ENCODE measurements at regions not wholly inside any gene's neighbourhood (a gene's known extent, or its start where the extent isn't known, plus 50 kb on each side); places are given as distances from the start of the nearest gene placed in this dataset.

DNA sequence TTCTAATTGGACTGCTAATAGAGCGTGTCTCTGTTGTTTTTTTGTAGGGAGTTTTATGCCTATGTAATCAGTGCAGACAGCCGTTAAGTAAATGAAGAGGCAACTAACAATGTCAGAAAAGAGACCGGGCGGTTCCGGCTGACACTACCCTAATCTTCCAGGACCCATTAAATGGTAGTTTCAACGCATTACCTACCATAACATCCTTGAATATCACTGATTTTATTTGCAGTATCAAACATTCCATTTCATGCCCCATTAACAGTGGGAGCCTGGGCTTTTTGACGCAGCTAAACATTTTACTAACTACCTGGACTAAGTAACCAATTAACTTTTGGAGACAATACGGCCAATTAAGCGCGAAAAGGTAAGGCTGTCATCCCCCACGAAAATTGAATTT is 832.9 kb upstream of the NR2F2 start:
- Histone ChIP-seq H3K9ac (ENCODE audit: low read depth, low read length) (no peak overlapping the region), H3K9me3 (ENCODE audit: control insufficient read depth, insufficient read depth, low read length) (no peaks in the 10 kb centered on the region), H3K4me1 (ENCODE audit: insufficient read depth, low read length) (no peaks in the 10 kb centered on the region), H3K36me3 (ENCODE audit: insufficient read depth, low read length) (no peaks in the 10 kb centered on the region)

DNA sequence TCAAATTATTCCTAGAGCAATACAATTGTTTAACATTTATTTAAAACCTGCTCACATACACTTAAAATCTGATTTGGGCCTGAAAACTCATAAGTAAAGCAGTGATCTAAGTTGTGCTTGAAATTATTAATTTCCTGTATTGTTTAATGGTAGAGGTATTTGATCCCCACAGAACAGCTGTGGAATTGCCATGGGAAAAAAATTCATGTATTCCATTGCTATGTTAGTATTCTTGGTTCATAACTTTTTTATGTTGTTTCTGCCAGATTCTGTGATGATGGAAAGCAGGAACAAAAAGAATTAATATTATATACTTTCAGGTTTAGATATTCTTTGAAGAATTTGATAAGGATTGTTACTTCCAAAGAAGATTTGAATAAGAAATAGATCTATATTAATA is 831.5 kb upstream of the NR2F2 start:
- no peaks in the 10 kb centered on the region for H3K36me3 ChIP-seq (ENCODE audit: insufficient read depth, low read length)
- H3K9ac ChIP-seq (ENCODE audit: low read depth, low read length), result no peak overlapping the region
- no peaks in the 10 kb centered on the region for H3K9me3 ChIP-seq (ENCODE audit: control insufficient read depth, insufficient read depth, low read length)
- H3K4me1 ChIP-seq (ENCODE audit: insufficient read depth, low read length), result no peaks in the 10 kb centered on the region

DNA sequence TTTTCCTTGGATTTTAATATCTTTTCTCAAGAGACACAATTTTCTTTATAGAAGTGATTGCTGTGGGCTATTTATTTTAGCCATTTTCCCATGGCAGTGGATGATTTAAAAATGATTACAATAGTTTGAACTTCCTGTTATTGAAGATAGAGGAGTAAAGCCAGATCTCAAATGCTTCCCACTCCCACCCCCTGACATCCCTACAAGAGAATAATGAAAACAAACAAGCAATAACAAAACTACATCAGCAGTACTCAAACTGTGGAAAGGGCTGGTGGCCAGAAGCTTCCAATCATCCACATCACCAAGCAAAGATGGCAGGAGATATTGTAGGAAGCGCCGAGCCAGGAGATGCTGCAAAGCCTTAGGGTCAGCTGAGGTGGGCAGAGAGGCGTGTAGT is 831.1 kb upstream of the NR2F2 start:
- no peaks in the 10 kb centered on the region for H3K9me3 ChIP-seq (ENCODE audit: control insufficient read depth, insufficient read depth, low read length)

DNA sequence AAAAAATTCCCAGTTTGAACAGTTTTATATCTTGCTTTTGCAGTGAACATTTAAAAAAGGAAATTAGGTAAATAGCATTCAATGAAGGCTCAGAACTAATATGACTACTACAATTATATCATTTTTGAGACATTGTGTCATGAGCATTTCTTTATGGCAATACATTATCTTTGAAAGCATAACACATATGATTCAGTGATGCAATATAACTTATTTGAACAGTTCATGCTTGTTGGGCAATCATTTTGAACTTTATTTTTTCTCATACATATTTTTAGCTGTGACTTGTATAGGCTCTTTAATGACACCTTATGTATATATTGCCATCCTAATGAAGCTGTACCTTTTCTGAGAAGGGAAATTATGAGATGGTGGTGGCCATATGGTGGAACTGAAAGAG is 828.6 kb upstream of the NR2F2 start:
- Histone ChIP-seq H3K4me1 (ENCODE audit: insufficient read depth, low read length) (no peaks in the 10 kb centered on the region), H3K9me3 (ENCODE audit: control insufficient read depth, insufficient read depth, low read length) (no peaks in the 10 kb centered on the region), H3K9ac (ENCODE audit: low read depth, low read length) (no peak overlapping the region), H3K36me3 (ENCODE audit: insufficient read depth, low read length) (no peaks in the 10 kb centered on the region)

More for the DNA sequence above, 831.1 kb upstream of the NR2F2 start:
- Histone ChIP-seq H3K4me1 (ENCODE audit: insufficient read depth, low read length) (no peaks in the 10 kb centered on the region), H3K36me3 (ENCODE audit: insufficient read depth, low read length) (no peaks in the 10 kb centered on the region), H3K9ac (ENCODE audit: low read depth, low read length) (no peak overlapping the region)

DNA sequence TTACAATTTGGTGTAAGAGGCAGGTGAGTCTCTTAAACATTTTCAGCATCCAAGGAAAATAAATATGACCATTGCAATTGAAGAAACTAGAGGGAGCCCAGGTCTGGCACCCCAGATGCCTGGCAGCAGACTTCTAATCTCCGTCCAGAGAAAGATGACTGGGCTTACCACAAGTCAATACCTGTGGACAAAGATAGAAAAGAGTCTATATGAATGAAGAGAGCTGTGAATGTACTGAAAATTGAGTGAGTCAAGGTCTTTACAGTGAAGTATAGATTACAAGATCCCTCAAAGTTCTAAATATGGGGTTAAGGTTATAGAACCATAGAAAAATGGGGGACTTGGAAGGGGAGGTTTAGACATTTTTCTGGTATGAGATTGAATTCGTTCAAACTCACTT is 827.4 kb upstream of the NR2F2 start:
- Histone ChIP-seq H3K4me1 (ENCODE audit: insufficient read depth, low read length) (no peaks in the 10 kb centered on the region), H3K36me3 (ENCODE audit: insufficient read depth, low read length) (no peaks in the 10 kb centered on the region), H3K9me3 (ENCODE audit: control insufficient read depth, insufficient read depth, low read length) (no peaks in the 10 kb centered on the region), H3K9ac (ENCODE audit: low read depth, low read length) (no peak overlapping the region)

DNA sequence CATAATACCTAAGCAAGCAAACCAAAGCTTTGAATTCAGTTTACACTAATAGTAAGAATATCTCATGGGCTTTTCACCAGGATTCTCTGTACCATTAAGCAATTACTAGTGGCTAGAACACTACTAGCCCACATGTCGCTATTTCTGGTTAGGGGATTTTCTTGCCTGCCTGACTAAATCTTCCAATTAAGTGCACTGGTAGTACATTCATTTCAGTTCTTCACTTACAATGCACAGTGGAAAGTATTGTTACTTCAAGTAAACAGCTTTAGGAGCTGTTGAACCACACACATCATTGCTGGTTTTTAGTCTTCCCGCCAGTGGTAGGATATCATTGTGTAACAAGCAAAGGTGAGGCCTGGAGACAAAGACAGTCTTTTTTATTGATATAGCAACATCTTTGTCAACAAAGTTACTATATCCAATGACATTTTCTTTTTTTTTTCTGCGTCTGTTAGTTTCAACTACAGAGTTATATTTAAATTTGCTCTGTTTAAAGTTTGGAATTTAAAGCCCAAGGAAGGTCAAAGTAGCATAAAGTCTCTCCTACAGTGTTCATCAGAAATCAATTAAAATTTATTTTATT is 826.8 kb upstream of the NR2F2 start:
- Histone ChIP-seq H3K9me3 (ENCODE audit: control insufficient read depth, insufficient read depth, low read length) (no peaks in the 10 kb centered on the region), H3K4me1 (ENCODE audit: insufficient read depth, low read length) (no peaks in the 10 kb centered on the region), H3K9ac (ENCODE audit: low read depth, low read length) (no peak overlapping the region), H3K36me3 (ENCODE audit: insufficient read depth, low read length) (no peaks in the 10 kb centered on the region)

DNA sequence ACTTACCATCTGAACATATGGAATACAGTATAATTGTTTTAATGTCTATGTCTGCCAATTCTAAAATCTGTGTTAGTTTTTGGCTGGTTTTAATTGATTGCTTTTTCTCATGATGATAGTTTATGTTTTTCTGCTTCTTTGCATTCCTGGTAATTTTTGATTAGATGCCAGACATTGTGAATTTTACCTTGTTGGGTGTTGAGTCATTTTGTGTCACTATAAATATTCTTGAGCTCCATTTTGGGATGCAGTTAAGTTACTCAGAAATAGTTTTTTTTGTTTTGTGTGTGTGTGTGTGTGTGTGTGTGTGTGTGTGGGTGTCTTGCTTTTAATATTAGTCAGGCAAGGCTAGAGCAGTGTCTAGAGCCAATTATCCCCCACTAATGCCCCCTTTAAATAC is 818.8 kb upstream of the NR2F2 start:
- Histone ChIP-seq H3K9ac (ENCODE audit: low read depth, low read length) (no peak overlapping the region), H3K4me1 (ENCODE audit: insufficient read depth, low read length) (no peaks in the 10 kb centered on the region), H3K9me3 (ENCODE audit: control insufficient read depth, insufficient read depth, low read length) (no peaks in the 10 kb centered on the region), H3K36me3 (ENCODE audit: insufficient read depth, low read length) (no peaks in the 10 kb centered on the region)

DNA sequence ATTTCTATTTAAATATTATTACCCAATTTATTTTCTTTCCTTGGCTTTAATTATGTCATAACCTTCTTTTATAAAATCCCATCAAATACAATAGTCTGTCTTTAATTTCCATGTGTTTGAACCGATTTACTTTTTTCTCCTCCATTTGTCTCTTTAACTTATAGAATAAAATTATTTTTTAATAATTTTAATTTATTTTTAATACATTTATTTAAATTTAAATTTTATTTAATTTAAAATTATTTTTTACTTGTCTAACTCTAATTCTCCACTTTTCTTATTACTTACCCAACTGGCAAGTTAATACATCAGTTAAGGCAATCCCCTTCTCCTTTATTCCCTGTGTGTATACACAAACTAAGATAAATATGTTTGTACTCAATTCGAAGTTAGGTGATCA is 817.6 kb upstream of the NR2F2 start:
- Histone ChIP-seq H3K36me3 (ENCODE audit: insufficient read depth, low read length) (no peaks in the 10 kb centered on the region), H3K9me3 (ENCODE audit: control insufficient read depth, insufficient read depth, low read length) (no peaks in the 10 kb centered on the region), H3K9ac (ENCODE audit: low read depth, low read length) (no peak overlapping the region), H3K4me1 (ENCODE audit: insufficient read depth, low read length) (no peaks in the 10 kb centered on the region)

DNA sequence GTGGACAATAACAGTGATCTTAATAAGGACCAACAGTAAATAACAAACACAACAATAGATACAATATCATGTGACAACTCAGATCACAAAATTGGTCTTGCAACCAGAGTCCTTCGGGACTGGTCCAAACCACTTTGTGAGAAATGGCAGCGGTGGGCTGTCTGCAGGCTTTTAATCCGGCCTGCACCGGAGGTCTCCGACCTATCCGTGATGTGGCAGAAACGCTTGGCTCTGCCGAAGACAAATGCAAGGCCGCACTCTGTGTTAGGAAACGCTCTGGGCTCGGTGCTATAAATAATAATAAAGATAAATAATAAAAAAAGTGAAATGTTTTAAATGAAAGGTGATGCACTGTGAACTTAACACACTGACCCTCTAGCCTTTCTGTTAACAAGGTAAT is 810.6 kb upstream of the NR2F2 start:
- no peaks in the 10 kb centered on the region for H3K4me1 ChIP-seq (ENCODE audit: insufficient read depth, low read length)
- H3K36me3 ChIP-seq (ENCODE audit: insufficient read depth, low read length), result no peaks in the 10 kb centered on the region

DNA sequence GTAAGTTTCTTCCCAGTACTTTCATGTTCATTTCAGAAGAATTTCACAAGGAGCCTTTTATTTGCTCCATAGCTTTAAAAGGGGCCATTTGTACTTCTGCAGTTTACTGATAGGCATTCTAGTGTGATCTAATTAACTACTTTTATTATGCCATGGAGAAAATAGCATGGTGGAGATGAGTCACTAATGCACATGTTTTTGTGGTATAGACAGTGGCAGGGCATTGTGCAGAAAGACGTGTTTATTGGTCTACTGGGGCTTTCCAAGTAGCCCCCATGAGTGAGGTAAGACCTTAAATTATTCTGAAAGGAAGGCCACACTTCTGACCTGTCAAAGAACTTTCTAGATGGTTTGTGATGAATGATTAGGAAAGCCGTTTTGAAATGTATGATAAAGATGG is 810.0 kb upstream of the NR2F2 start:
- Histone ChIP-seq H3K9ac (ENCODE audit: low read depth, low read length) (no peak overlapping the region), H3K9me3 (ENCODE audit: control insufficient read depth, insufficient read depth, low read length) (no peaks in the 10 kb centered on the region), H3K4me1 (ENCODE audit: insufficient read depth, low read length) (no peaks in the 10 kb centered on the region), H3K36me3 (ENCODE audit: insufficient read depth, low read length) (no peaks in the 10 kb centered on the region)

More for the DNA sequence above, 810.6 kb upstream of the NR2F2 start:
- Histone ChIP-seq H3K9me3 (ENCODE audit: control insufficient read depth, insufficient read depth, low read length) (no peaks in the 10 kb centered on the region), H3K9ac (ENCODE audit: low read depth, low read length) (no peak overlapping the region)

DNA sequence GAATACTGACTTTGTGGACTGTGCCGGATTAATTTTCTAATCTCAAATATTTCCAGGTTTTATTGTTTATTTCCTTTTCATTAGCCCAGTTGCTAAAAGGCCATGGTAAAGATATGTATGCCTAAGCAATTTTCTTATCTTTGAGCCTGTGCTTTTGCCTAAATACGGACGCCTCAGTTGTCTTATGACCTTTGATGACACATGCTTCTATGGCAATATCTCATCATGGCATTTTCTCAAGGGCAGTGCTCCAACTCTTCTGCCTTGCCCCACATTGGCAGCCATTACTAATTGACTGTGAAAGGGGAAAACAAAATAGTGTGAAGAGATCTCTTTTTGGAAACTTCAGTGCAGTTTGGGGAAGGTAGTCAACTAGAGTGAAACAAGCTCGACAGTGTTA is 809.6 kb upstream of the NR2F2 start:
- no peak overlapping the region for H3K9ac ChIP-seq (ENCODE audit: low read depth, low read length)
- no peaks in the 10 kb centered on the region for H3K36me3 ChIP-seq (ENCODE audit: insufficient read depth, low read length)
- H3K4me1 ChIP-seq (ENCODE audit: insufficient read depth, low read length), result no peaks in the 10 kb centered on the region
- no peaks in the 10 kb centered on the region for H3K9me3 ChIP-seq (ENCODE audit: control insufficient read depth, insufficient read depth, low read length)

DNA sequence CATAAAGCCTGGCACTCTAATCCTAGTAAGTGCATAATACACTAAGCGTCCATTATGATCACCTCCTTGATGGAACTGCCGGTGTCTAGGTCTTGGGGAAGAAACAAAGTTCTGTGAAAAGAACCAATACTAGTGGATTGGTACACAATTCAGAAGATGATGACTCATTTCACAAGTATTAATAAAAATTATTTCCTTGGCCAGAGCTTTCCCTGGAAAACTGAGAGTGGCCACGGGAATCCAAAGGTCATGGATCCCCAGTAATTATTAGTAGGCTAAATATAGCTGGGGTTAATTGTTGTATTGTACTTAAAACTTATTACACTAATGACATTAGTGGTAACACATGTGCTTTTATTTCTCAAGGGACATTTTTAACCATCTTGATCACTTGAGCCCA is 808.0 kb upstream of the NR2F2 start:
- Histone ChIP-seq H3K36me3 (ENCODE audit: insufficient read depth, low read length) (no peaks in the 10 kb centered on the region), H3K9me3 (ENCODE audit: control insufficient read depth, insufficient read depth, low read length) (no peaks in the 10 kb centered on the region), H3K4me1 (ENCODE audit: insufficient read depth, low read length) (no peaks in the 10 kb centered on the region), H3K9ac (ENCODE audit: low read depth, low read length) (no peak overlapping the region)

DNA sequence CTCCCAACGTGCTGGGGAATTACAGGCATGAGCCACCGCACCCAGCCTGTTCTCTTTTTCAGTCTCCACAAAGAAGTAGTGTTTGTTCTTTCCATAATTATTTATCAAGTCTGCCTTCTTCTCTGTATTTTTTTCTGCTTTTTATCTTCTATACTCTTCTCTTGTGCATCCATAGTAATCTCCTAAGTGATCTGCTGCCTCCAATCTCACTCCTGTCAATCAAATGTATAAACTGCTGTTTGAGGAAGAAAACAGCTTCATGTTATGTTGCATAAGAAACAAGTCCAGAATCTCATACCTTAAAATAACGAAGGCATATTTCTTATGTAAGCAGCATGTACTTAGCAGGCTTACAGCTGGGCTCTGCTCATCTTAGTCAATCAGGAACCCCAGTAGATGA is 801.6 kb upstream of the NR2F2 start:
- no peaks in the 10 kb centered on the region for H3K9me3 ChIP-seq (ENCODE audit: control insufficient read depth, insufficient read depth, low read length)
- H3K36me3 ChIP-seq (ENCODE audit: insufficient read depth, low read length), result no peaks in the 10 kb centered on the region
- no peaks in the 10 kb centered on the region for H3K4me1 ChIP-seq (ENCODE audit: insufficient read depth, low read length)
- no peak overlapping the region for H3K9ac ChIP-seq (ENCODE audit: low read depth, low read length)

DNA sequence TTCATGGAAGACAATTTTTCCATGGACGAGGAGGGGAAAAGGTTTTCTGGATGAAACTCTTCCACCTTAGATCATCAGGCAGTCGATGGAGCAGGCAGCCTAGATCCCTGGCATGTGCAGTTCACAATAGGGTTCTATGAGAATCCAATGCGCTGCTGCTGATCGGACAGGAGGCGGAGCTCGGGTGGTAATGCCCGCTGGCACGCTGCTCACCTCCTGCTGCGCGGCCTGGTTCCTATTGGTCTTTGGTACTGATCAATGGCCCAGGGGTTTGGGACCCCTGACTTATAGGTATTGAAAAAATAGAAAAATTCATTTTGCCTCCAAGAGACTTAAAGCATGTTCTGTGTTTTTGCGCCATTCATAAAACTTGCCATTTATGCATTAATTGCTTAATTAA is 793.9 kb upstream of the NR2F2 start:
- Histone ChIP-seq H3K4me1 (ENCODE audit: insufficient read depth, low read length) (no peaks in the 10 kb centered on the region), H3K9me3 (ENCODE audit: control insufficient read depth, insufficient read depth, low read length) (no peaks in the 10 kb centered on the region), H3K9ac (ENCODE audit: low read depth, low read length) (no peak overlapping the region), H3K36me3 (ENCODE audit: insufficient read depth, low read length) (no peaks in the 10 kb centered on the region)

DNA sequence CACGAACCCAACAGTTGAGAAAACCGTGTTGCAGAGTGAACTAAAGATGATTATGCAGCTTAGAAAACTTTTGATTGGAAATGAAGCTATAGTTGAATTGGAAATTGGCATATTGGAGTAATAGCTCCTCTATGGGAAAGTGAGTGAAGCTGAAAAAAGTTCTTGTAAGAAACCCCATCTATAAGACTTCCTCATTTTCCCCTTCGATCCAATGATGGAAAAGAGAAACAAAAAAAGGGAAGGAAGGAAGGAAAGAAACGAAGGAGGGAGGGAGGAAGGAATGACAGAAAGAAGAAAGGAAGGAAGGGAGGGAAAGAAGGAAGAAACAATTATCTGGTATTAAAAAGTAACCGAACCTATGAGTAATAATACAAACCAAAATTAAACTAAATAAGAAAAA is 791.8 kb upstream of the NR2F2 start:
- no peaks in the 10 kb centered on the region for H3K9me3 ChIP-seq (ENCODE audit: control insufficient read depth, insufficient read depth, low read length)
- no peak overlapping the region for H3K9ac ChIP-seq (ENCODE audit: low read depth, low read length)
- H3K4me1 ChIP-seq (ENCODE audit: insufficient read depth, low read length), result no peaks in the 10 kb centered on the region
- H3K36me3 ChIP-seq (ENCODE audit: insufficient read depth, low read length), result no peaks in the 10 kb centered on the region

DNA sequence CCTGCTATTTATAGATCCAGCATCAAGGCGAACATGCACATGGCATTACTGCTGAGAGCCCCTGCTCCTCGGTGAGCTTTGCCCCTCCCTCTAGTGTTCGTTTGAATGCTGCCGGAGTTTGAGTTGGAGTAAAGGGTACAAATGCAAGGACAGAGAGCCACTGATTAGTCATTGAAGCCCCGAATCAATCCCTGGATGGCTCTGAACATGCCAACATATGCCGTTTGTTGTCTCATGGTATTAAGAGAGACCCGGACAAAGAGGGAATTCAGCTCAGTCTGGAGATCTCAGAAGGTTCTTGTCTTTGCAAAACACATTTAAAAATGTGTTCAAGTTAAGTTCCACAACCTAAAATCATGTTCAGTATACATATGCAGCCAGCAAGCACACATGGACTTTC is 789.2 kb upstream of the NR2F2 start:
- Histone ChIP-seq H3K9ac (ENCODE audit: low read depth, low read length) (no peak overlapping the region), H3K36me3 (ENCODE audit: insufficient read depth, low read length) (no peaks in the 10 kb centered on the region), H3K4me1 (ENCODE audit: insufficient read depth, low read length) (no peaks in the 10 kb centered on the region), H3K9me3 (ENCODE audit: control insufficient read depth, insufficient read depth, low read length) (no peaks in the 10 kb centered on the region)
